HEK293 (cell line): ENCODE measurements at regions not wholly inside any gene's neighbourhood (a gene's known extent, or its start where the extent isn't known, plus 50 kb on each side); places are given as distances from the start of the nearest gene placed in this dataset.

Source experiments
- CTCF ChIA-PET: fragments of 350-600 bp; formaldehyde crosslinking; extraction: SDS; loops from one replicate; lab custom pipeline; 2021; ENCODE audit warnings: antibody characterized with exemption; lab: Yijun Ruan, JAX
- POLR2A ChIA-PET: fragments of 300-600 bp; formaldehyde crosslinking; extraction: SDS; loops from one replicate; lab custom pipeline; 2020; ENCODE audit warnings: antibody characterized with exemption, inconsistent platforms; lab: Yijun Ruan, JAX
- H3K27ac ChIP-seq: fragments of 200-500 bp; sonication (Bioruptor generic); 2 replicates; pipeline ENCODE4 v1.5.1; 2014; ENCODE audit warnings: low read depth, low read length, control low read depth, inconsistent platforms; ENCODE audit errors: extremely low read depth
- H3K36me3 ChIP-seq, 2 experiments: fragments of 200-500 bp in 1 of 2; sonication (Bioruptor generic) in 1 of 2; 1 replicate in 1 of 2; 2 replicates in 1 of 2; pipeline ENCODE4 v1.5.1; 2014 to 2017; ENCODE audit warnings: inconsistent platforms in 2 of 2, low read length in 2 of 2; ENCODE audit not compliant: control insufficient read depth in 2 of 2, insufficient read depth in 1 of 2
- H3K4me1 ChIP-seq: fragments of 200-500 bp; sonication (Bioruptor generic); 2 replicates; pipeline ENCODE4 v1.5.1; 2014; ENCODE audit warnings: mild to moderate bottlenecking, low read length, inconsistent platforms; ENCODE audit not compliant: control insufficient read depth, insufficient read depth
- H3K4me3 ChIP-seq: 2 replicates; pipeline ENCODE4 v1.5.1; 2011; ENCODE audit warnings: low read depth, mild to moderate bottlenecking, control low read depth, low read length, moderate library complexity
- H3K9me3 ChIP-seq: fragments of 200-500 bp; sonication (Bioruptor generic); 2 replicates; pipeline ENCODE4 v1.5.1; 2014; ENCODE audit warnings: low read depth, low read length, inconsistent platforms; ENCODE audit not compliant: control insufficient read depth, insufficient read depth
- BCL6B ChIP-seq: fragments of 450-650 bp; formaldehyde crosslinking; IDR thresholded peaks from 2 replicates; pipeline ENCODE4 v1.5.1; 2017; ENCODE audit warnings: missing biosample characterization, missing genetic modification characterization
- GFI1B ChIP-seq: fragments of 450-650 bp; formaldehyde crosslinking; IDR thresholded peaks from 2 replicates; pipeline ENCODE4 v1.5.1; 2016; ENCODE audit warnings: missing biosample characterization, missing genetic modification characterization
- PRDM2 ChIP-seq: fragments of 450-650 bp; formaldehyde crosslinking; IDR thresholded peaks from 2 replicates; pipeline ENCODE4 v1.5.1; 2016; ENCODE audit warnings: missing biosample characterization, missing genetic modification characterization, borderline replicate concordance
- RBAK ChIP-seq: fragments of 450-650 bp; formaldehyde crosslinking; IDR thresholded peaks from 2 replicates; pipeline ENCODE4 v1.5.1; 2016; ENCODE audit warnings: missing biosample characterization, missing genetic modification characterization
- ZIC2 ChIP-seq: fragments of 450-650 bp; formaldehyde crosslinking; IDR thresholded peaks from 2 replicates; pipeline ENCODE4 v1.5.1; 2016; ENCODE audit warnings: missing biosample characterization, missing genetic modification characterization
- ZNF114 ChIP-seq: fragments of 450-650 bp; formaldehyde crosslinking; IDR thresholded peaks from 2 replicates; pipeline ENCODE4 v1.5.0; 2017; ENCODE audit warnings: missing biosample characterization, missing genetic modification characterization
- ZNF26 ChIP-seq: fragments of 450-650 bp; formaldehyde crosslinking; IDR thresholded peaks from 2 replicates; pipeline ENCODE4 v1.5.1; 2016; ENCODE audit warnings: missing biosample characterization, missing genetic modification characterization
- ZNF266 ChIP-seq: fragments of 450-650 bp; formaldehyde crosslinking; IDR thresholded peaks from 2 replicates; pipeline ENCODE4 v1.5.1; 2016; ENCODE audit warnings: missing biosample characterization, missing genetic modification characterization, low read depth
- ZNF350 ChIP-seq: fragments of 450-650 bp; formaldehyde crosslinking; IDR thresholded peaks from 2 replicates; pipeline ENCODE4 v1.5.0; 2017; ENCODE audit warnings: missing biosample characterization, mild to moderate bottlenecking, missing genetic modification characterization
- ZNF548 ChIP-seq: fragments of 450-650 bp; formaldehyde crosslinking; IDR thresholded peaks from 2 replicates; pipeline ENCODE4 v1.5.1; 2016; ENCODE audit warnings: missing biosample characterization, missing genetic modification characterization
- ZNF626 ChIP-seq: fragments of 450-650 bp; sonication (Bioruptor Pico); formaldehyde crosslinking; IDR thresholded peaks from 2 replicates; pipeline ENCODE4 v1.5.1; 2018; ENCODE audit warnings: missing biosample characterization, missing genetic modification characterization, inconsistent platforms
- ZNF660 ChIP-seq: fragments of 450-650 bp; IDR thresholded peaks from 2 replicates; pipeline ENCODE4 v1.5.1; 2018; ENCODE audit warnings: missing biosample characterization, mild to moderate bottlenecking, missing genetic modification characterization
- ZNF768 ChIP-seq: fragments of 450-650 bp; formaldehyde crosslinking; IDR thresholded peaks from 2 replicates; pipeline ENCODE4 v1.5.1; 2018; ENCODE audit warnings: missing biosample characterization, mild to moderate bottlenecking, missing genetic modification characterization
- TF ChIP-seq, protein P1 (sequence below): fragments of 450-650 bp; formaldehyde crosslinking; IDR thresholded peaks from 2 replicates; pipeline ENCODE4 v1.5.1; 2016; ENCODE audit warnings: missing biosample characterization, missing genetic modification characterization, borderline replicate concordance

- TF ChIP-seq PRDM2 (tag by site-specific recombination) (no peak), ZNF768 (no peak), ZNF350 (no peak)
- TF ChIP-seq, protein P1, sequence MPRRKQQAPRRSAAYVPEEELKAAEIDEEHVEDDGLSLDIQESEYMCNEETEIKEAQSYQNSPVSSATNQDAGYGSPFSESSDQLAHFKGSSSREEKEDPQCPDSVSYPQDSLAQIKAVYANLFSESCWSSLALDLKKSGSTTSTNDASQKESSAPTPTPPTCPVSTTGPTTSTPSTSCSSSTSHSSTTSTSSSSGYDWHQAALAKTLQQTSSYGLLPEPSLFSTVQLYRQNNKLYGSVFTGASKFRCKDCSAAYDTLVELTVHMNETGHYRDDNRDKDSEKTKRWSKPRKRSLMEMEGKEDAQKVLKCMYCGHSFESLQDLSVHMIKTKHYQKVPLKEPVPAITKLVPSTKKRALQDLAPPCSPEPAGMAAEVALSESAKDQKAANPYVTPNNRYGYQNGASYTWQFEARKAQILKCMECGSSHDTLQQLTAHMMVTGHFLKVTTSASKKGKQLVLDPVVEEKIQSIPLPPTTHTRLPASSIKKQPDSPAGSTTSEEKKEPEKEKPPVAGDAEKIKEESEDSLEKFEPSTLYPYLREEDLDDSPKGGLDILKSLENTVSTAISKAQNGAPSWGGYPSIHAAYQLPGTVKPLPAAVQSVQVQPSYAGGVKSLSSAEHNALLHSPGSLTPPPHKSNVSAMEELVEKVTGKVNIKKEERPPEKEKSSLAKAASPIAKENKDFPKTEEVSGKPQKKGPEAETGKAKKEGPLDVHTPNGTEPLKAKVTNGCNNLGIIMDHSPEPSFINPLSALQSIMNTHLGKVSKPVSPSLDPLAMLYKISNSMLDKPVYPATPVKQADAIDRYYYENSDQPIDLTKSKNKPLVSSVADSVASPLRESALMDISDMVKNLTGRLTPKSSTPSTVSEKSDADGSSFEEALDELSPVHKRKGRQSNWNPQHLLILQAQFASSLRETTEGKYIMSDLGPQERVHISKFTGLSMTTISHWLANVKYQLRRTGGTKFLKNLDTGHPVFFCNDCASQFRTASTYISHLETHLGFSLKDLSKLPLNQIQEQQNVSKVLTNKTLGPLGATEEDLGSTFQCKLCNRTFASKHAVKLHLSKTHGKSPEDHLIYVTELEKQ: no peak
Measured at GRCh38 chr3:6091262-6091661, 769.7 kb upstream of the GRM7 start (continued).

- ChIA-PET POLR2A (no interaction called here), CTCF (no interaction called here)
- Histone ChIP-seq H3K36me3 (no peaks in the 10 kb centered on the region), H3K27ac (no peak overlapping the region), H3K9me3 (no peaks in the 10 kb centered on the region), H3K4me1 (no peaks in the 10 kb centered on the region), H3K4me3 (no peak overlapping the region)
- TF ChIP-seq ZIC2 (tag by site-specific recombination) (no peak), ZNF26 (tag by site-specific recombination) (no peak), ZNF266 (tag by site-specific recombination) (no peak), ZNF114 (no peak), GFI1B (tag by site-specific recombination) (no peak), RBAK (no peak), ZNF548 (tag by site-specific recombination) (no peak), ZNF660 (tag by site-specific recombination) (no peak), BCL6B (tag by site-specific recombination) (no peak), ZNF350 (no peak), ZNF626 (tag by site-specific recombination) (no peak)
Measured at GRCh38 chr3:6095006-6095405, 765.9 kb upstream of the GRM7 start.
